ENCODE measurements at regions not wholly inside any gene's neighbourhood (a gene's known extent, or its start where the extent isn't known, plus 50 kb on each side); places are given as distances from the start of the nearest gene placed in this dataset.

- no peak overlapping the region for H3K4me3 ChIP-seq (ENCODE audit: low read length in 3 of 3)
- H3K27ac ChIP-seq (ENCODE audit: low read depth, low read length): no peak overlapping the region
- no peak overlapping the region for H3K9ac ChIP-seq (ENCODE audit: low read depth in 1 of 3, low read length in 3 of 3)
- no peaks in the 10 kb centered on the region for H3K9me3 ChIP-seq (ENCODE audit: control insufficient read depth in 3 of 3, low read length in 3 of 3)
- H3K4me1 ChIP-seq (ENCODE audit: control insufficient read depth in 3 of 3, insufficient read depth in 3 of 3, low read length in 3 of 3): no peaks in the 10 kb centered on the region
- no peaks in the 10 kb centered on the region for H3K36me3 ChIP-seq (ENCODE audit: control insufficient read depth in 3 of 3, insufficient read depth in 3 of 3, low read length in 3 of 3)
- H3K27me3 ChIP-seq (ENCODE audit: control insufficient read depth in 3 of 3, insufficient read depth in 3 of 3, low read length in 3 of 3): peaks cover 0 to 6% (median 0%) of the 10 kb centered on the region in 3 donors
These were observed 141.9 kb upstream of the RBBP8 start for GRCh38 chr18:22791310-22791610.

GRCh38 chr18:22796113-22796512, 137.0 kb upstream of the RBBP8 start:
- Histone ChIP-seq H3K4me3 (ENCODE audit: low read length in 3 of 3) (no peak overlapping the region), H3K9me3 (ENCODE audit: control insufficient read depth in 3 of 3, low read length in 3 of 3) (no peaks in the 10 kb centered on the region), H3K9ac (ENCODE audit: low read depth in 1 of 3, low read length in 3 of 3) (no peak overlapping the region), H3K27me3 (ENCODE audit: control insufficient read depth in 3 of 3, insufficient read depth in 3 of 3, low read length in 3 of 3) (peaks cover 0 to under 1% (median 0%) of the 10 kb centered on the region in 3 donors), H3K36me3 (ENCODE audit: control insufficient read depth in 3 of 3, insufficient read depth in 3 of 3, low read length in 3 of 3) (no peaks in the 10 kb centered on the region), H3K4me1 (ENCODE audit: control insufficient read depth in 3 of 3, insufficient read depth in 3 of 3, low read length in 3 of 3) (no peaks in the 10 kb centered on the region), H3K27ac (ENCODE audit: low read depth, low read length) (no peak overlapping the region)

- no peaks in the 10 kb centered on the region for H3K36me3 ChIP-seq (ENCODE audit: control insufficient read depth in 3 of 3, insufficient read depth in 3 of 3, low read length in 3 of 3)
- H3K9me3 ChIP-seq (ENCODE audit: control insufficient read depth in 3 of 3, low read length in 3 of 3): no peaks in the 10 kb centered on the region
- peak overlapping the region; percentile 13 for H3K27ac ChIP-seq (ENCODE audit: low read depth, low read length)
- no peak overlapping the region for H3K9ac ChIP-seq (ENCODE audit: low read depth in 1 of 3, low read length in 3 of 3)
- H3K27me3 ChIP-seq (ENCODE audit: control insufficient read depth in 3 of 3, insufficient read depth in 3 of 3, low read length in 3 of 3): no peaks in the 10 kb centered on the region
- H3K4me1 ChIP-seq (ENCODE audit: control insufficient read depth in 3 of 3, insufficient read depth in 3 of 3, low read length in 3 of 3): no peaks in the 10 kb centered on the region
- H3K4me3 ChIP-seq (ENCODE audit: low read length in 3 of 3): no peak overlapping the region
These were observed 132.6 kb upstream of the RBBP8 start for GRCh38 chr18:22800551-22800951.

GRCh38 chr18:22813648-22814328, 119.3 kb upstream of the RBBP8 start:
- Histone ChIP-seq H3K4me1 (ENCODE audit: control insufficient read depth in 3 of 3, insufficient read depth in 3 of 3, low read length in 3 of 3) (no peaks in the 10 kb centered on the region), H3K4me3 (ENCODE audit: low read length in 3 of 3) (no peak overlapping the region), H3K9me3 (ENCODE audit: control insufficient read depth in 3 of 3, low read length in 3 of 3) (no peaks in the 10 kb centered on the region), H3K27me3 (ENCODE audit: control insufficient read depth in 3 of 3, insufficient read depth in 3 of 3, low read length in 3 of 3) (peaks cover 0 to 9% (median 0%) of the 10 kb centered on the region in 3 donors), H3K36me3 (ENCODE audit: control insufficient read depth in 3 of 3, insufficient read depth in 3 of 3, low read length in 3 of 3) (no peaks in the 10 kb centered on the region), H3K9ac (ENCODE audit: low read depth in 1 of 3, low read length in 3 of 3) (no peak overlapping the region), H3K27ac (ENCODE audit: low read depth, low read length) (no peak overlapping the region)

GRCh38 chr18:22814329-22814703, 118.8 kb upstream of the RBBP8 start:
- Histone ChIP-seq H3K9me3 (ENCODE audit: control insufficient read depth in 3 of 3, low read length in 3 of 3) (no peaks in the 10 kb centered on the region), H3K9ac (ENCODE audit: low read depth in 1 of 3, low read length in 3 of 3) (no peak overlapping the region), H3K4me3 (ENCODE audit: low read length in 3 of 3) (no peak overlapping the region), H3K27ac (ENCODE audit: low read depth, low read length) (no peak overlapping the region), H3K36me3 (ENCODE audit: control insufficient read depth in 3 of 3, insufficient read depth in 3 of 3, low read length in 3 of 3) (no peaks in the 10 kb centered on the region), H3K4me1 (ENCODE audit: control insufficient read depth in 3 of 3, insufficient read depth in 3 of 3, low read length in 3 of 3) (no peaks in the 10 kb centered on the region), H3K27me3 (ENCODE audit: control insufficient read depth in 3 of 3, insufficient read depth in 3 of 3, low read length in 3 of 3) (peaks cover 0 to 9% (median 0%) of the 10 kb centered on the region in 3 donors)

- Histone ChIP-seq H3K36me3 (ENCODE audit: control insufficient read depth in 3 of 3, insufficient read depth in 3 of 3, low read length in 3 of 3) (no peaks in the 10 kb centered on the region), H3K4me1 (ENCODE audit: control insufficient read depth in 3 of 3, insufficient read depth in 3 of 3, low read length in 3 of 3) (no peaks in the 10 kb centered on the region), H3K9me3 (ENCODE audit: control insufficient read depth in 3 of 3, low read length in 3 of 3) (no peaks in the 10 kb centered on the region), H3K27me3 (ENCODE audit: control insufficient read depth in 3 of 3, insufficient read depth in 3 of 3, low read length in 3 of 3) (peaks cover 0 to 9% (median 0%) of the 10 kb centered on the region in 3 donors), H3K27ac (ENCODE audit: low read depth, low read length) (no peak overlapping the region), H3K4me3 (ENCODE audit: low read length in 3 of 3) (no peak overlapping the region), H3K9ac (ENCODE audit: low read depth in 1 of 3, low read length in 3 of 3) (no peak overlapping the region)
These were observed 116.6 kb upstream of the RBBP8 start for GRCh38 chr18:22816266-22817176.

GRCh38 chr18:22817844-22818243, 115.3 kb upstream of the RBBP8 start:
- H3K9me3 ChIP-seq (ENCODE audit: control insufficient read depth in 3 of 3, low read length in 3 of 3): no peaks in the 10 kb centered on the region
- H3K27me3 ChIP-seq (ENCODE audit: control insufficient read depth in 3 of 3, insufficient read depth in 3 of 3, low read length in 3 of 3): peaks cover 0 to 6% (median 0%) of the 10 kb centered on the region in 3 donors
- H3K27ac ChIP-seq (ENCODE audit: low read depth, low read length): no peak overlapping the region
- no peaks in the 10 kb centered on the region for H3K4me1 ChIP-seq (ENCODE audit: control insufficient read depth in 3 of 3, insufficient read depth in 3 of 3, low read length in 3 of 3)
- no peaks in the 10 kb centered on the region for H3K36me3 ChIP-seq (ENCODE audit: control insufficient read depth in 3 of 3, insufficient read depth in 3 of 3, low read length in 3 of 3)
- H3K9ac ChIP-seq (ENCODE audit: low read depth in 1 of 3, low read length in 3 of 3): no peak overlapping the region
- H3K4me3 ChIP-seq (ENCODE audit: low read length in 3 of 3): no peak overlapping the region

GRCh38 chr18:22822024-22822423, 111.1 kb upstream of the RBBP8 start:
- Histone ChIP-seq H3K9me3 (ENCODE audit: control insufficient read depth in 3 of 3, low read length in 3 of 3) (no peaks in the 10 kb centered on the region), H3K4me3 (ENCODE audit: low read length in 3 of 3) (no peak overlapping the region), H3K9ac (ENCODE audit: low read depth in 1 of 3, low read length in 3 of 3) (no peak overlapping the region), H3K36me3 (ENCODE audit: control insufficient read depth in 3 of 3, insufficient read depth in 3 of 3, low read length in 3 of 3) (no peaks in the 10 kb centered on the region), H3K27me3 (ENCODE audit: control insufficient read depth in 3 of 3, insufficient read depth in 3 of 3, low read length in 3 of 3) (no peaks in the 10 kb centered on the region), H3K4me1 (ENCODE audit: control insufficient read depth in 3 of 3, insufficient read depth in 3 of 3, low read length in 3 of 3) (no peaks in the 10 kb centered on the region), H3K27ac (ENCODE audit: low read depth, low read length) (no peak overlapping the region)

GRCh38 chr18:22822841-22823508, 110.2 kb upstream of the RBBP8 start:
- Histone ChIP-seq H3K36me3 (ENCODE audit: control insufficient read depth in 3 of 3, insufficient read depth in 3 of 3, low read length in 3 of 3) (no peaks in the 10 kb centered on the region), H3K4me1 (ENCODE audit: control insufficient read depth in 3 of 3, insufficient read depth in 3 of 3, low read length in 3 of 3) (no peaks in the 10 kb centered on the region), H3K4me3 (ENCODE audit: low read length in 3 of 3) (no peak overlapping the region), H3K27ac (ENCODE audit: low read depth, low read length) (no peak overlapping the region), H3K27me3 (ENCODE audit: control insufficient read depth in 3 of 3, insufficient read depth in 3 of 3, low read length in 3 of 3) (no peaks in the 10 kb centered on the region), H3K9me3 (ENCODE audit: control insufficient read depth in 3 of 3, low read length in 3 of 3) (no peaks in the 10 kb centered on the region), H3K9ac (ENCODE audit: low read depth in 1 of 3, low read length in 3 of 3) (no peak overlapping the region)

GRCh38 chr18:22826726-22827125, 106.4 kb upstream of the RBBP8 start:
- Histone ChIP-seq H3K36me3 (ENCODE audit: control insufficient read depth in 3 of 3, insufficient read depth in 3 of 3, low read length in 3 of 3) (no peaks in the 10 kb centered on the region), H3K27me3 (ENCODE audit: control insufficient read depth in 3 of 3, insufficient read depth in 3 of 3, low read length in 3 of 3) (no peaks in the 10 kb centered on the region), H3K9me3 (ENCODE audit: control insufficient read depth in 3 of 3, low read length in 3 of 3) (no peaks in the 10 kb centered on the region), H3K4me1 (ENCODE audit: control insufficient read depth in 3 of 3, insufficient read depth in 3 of 3, low read length in 3 of 3) (no peaks in the 10 kb centered on the region), H3K9ac (ENCODE audit: low read depth in 1 of 3, low read length in 3 of 3) (no peak overlapping the region), H3K27ac (ENCODE audit: low read depth, low read length) (no peak overlapping the region), H3K4me3 (ENCODE audit: low read length in 3 of 3) (no peak overlapping the region)
